HEK293 (cell line): ENCODE measurements at regions not wholly inside any gene's neighbourhood (a gene's known extent, or its start where the extent isn't known, plus 50 kb on each side); places are given as distances from the start of the nearest gene placed in this dataset.

ENCODE experiments used
- ZNF433 ChIP-seq: fragments of 450-650 bp; formaldehyde crosslinking; IDR thresholded peaks from 2 replicates; pipeline ENCODE4 v1.5.1; 2016; ENCODE audit warnings: missing biosample characterization, missing genetic modification characterization, low read depth
- TF ChIP-seq, protein P1 (sequence below): fragments of 450-650 bp; formaldehyde crosslinking; IDR thresholded peaks from 2 replicates; pipeline ENCODE4 v1.5.1; 2016; ENCODE audit warnings: missing biosample characterization, missing genetic modification characterization
- TF ChIP-seq, protein P2 (sequence below): fragments of 450-650 bp; formaldehyde crosslinking; optimal IDR thresholded peaks from 2 replicates; pipeline ENCODE3; 2016; ENCODE audit warnings: missing biosample characterization, mild to moderate bottlenecking, missing genetic modification characterization

DNA sequence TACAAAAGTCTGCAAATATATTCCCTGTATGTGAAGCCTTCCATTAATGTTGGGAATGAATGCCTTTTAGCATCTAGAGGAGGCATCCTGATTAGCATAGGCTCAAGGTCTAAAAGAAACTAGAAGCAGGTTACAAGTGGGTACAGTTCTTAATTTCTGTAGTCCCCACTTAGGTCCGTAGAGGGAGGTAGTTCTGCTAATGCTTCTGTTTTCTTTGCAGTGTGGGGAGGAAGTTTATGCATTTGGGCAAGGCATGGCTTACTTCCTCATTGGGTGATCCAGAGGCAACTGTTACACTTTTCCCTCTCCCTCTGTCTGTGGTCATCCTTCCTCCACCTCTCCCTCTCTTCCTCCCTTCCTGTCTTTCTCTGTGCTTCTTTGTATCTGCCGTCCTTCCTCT, 108.4 kb upstream of the ZKSCAN2 start:
- TF ChIP-seq ZNF433 = no peak
- TF ChIP-seq, protein P1, sequence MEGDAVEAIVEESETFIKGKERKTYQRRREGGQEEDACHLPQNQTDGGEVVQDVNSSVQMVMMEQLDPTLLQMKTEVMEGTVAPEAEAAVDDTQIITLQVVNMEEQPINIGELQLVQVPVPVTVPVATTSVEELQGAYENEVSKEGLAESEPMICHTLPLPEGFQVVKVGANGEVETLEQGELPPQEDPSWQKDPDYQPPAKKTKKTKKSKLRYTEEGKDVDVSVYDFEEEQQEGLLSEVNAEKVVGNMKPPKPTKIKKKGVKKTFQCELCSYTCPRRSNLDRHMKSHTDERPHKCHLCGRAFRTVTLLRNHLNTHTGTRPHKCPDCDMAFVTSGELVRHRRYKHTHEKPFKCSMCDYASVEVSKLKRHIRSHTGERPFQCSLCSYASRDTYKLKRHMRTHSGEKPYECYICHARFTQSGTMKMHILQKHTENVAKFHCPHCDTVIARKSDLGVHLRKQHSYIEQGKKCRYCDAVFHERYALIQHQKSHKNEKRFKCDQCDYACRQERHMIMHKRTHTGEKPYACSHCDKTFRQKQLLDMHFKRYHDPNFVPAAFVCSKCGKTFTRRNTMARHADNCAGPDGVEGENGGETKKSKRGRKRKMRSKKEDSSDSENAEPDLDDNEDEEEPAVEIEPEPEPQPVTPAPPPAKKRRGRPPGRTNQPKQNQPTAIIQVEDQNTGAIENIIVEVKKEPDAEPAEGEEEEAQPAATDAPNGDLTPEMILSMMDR = no peak
- TF ChIP-seq, protein P2, sequence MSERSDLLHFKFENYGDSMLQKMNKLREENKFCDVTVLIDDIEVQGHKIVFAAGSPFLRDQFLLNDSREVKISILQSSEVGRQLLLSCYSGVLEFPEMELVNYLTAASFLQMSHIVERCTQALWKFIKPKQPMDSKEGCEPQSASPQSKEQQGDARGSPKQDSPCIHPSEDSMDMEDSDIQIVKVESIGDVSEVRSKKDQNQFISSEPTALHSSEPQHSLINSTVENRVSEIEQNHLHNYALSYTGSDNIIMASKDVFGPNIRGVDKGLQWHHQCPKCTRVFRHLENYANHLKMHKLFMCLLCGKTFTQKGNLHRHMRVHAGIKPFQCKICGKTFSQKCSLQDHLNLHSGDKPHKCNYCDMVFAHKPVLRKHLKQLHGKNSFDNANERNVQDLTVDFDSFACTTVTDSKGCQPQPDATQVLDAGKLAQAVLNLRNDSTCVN (tag by site-specific recombination) = no peak
